GM19467 (cell line): ENCODE measurements at regions not wholly inside any gene's neighbourhood (a gene's known extent, or its start where the extent isn't known, plus 50 kb on each side); places are given as distances from the start of the nearest gene placed in this dataset.

Experiments
- ATAC-seq: cut with Tn5 transposase; IDR thresholded peaks from one replicate; pipeline ENCODE4 v1.9.1; 2021; ENCODE audit warnings: mild to moderate bottlenecking, moderate library complexity; ENCODE audit not compliant: unreplicated experiment

GRCh38 chr6:45714006-45714730 lies 301.5 kb downstream of the CLIC5 start:
- no peak for ATAC-seq
